ENCODE measurements at regions not wholly inside any gene's neighbourhood (a gene's known extent, or its start where the extent isn't known, plus 50 kb on each side); places are given as distances from the start of the nearest gene placed in this dataset.

- TF ChIP-seq GMEB1 (CRISPR knock-in tag; IDR thresholded peaks at IDR 0.05; ENCODE audit: borderline replicate concordance) (no peak; the same call in 1 of the 2 replicates), IKZF4 (CRISPR knock-in tag; IDR thresholded peaks at IDR 0.05; ENCODE audit: borderline replicate concordance, low read depth, not compliant biosample characterization) (no peak), EHMT2 (IDR thresholded peaks at IDR 0.05; ENCODE audit: borderline replicate concordance, low read depth, low read length) (no peak), SIX4 (CRISPR knock-in tag; IDR thresholded peaks at IDR 0.05) (0 out of 2 replicates have a peak, but pooled peaks have one; percentile 5), MYC (CRISPR knock-in tag; IDR thresholded peaks at IDR 0.05; ENCODE audit: borderline replicate concordance) (peak; percentile 58; the same call in 1 of the 2 replicates), ZMAT3 (CRISPR knock-in tag; conservative IDR thresholded peaks at IDR 0.05) (no peak), ZNF792 (CRISPR knock-in tag; IDR thresholded peaks at IDR 0.05) (no peak), FOSL1 (CRISPR knock-in tag; IDR thresholded peaks at IDR 0.05; ENCODE audit: borderline replicate concordance) (peak; percentile 75; the same call in 1 of the 2 replicates), FOXO1 (CRISPR knock-in tag; IDR thresholded peaks at IDR 0.05) (no peak), MAX (IDR thresholded peaks at IDR 0.05) (peak; percentile 85), ZSCAN25 (CRISPR knock-in tag; IDR thresholded peaks at IDR 0.05) (peak; percentile 53; the same call in 1 of the 2 replicates), JUNB (CRISPR knock-in tag; IDR thresholded peaks at IDR 0.05; ENCODE audit: borderline replicate concordance) (peak; percentile 81; the same call in 1 of the 2 replicates), BORCS8-MEF2B (CRISPR knock-in tag; IDR thresholded peaks at IDR 0.05) (peak; percentile 22; the same call in 1 of the 2 replicates), ZNF737 (CRISPR knock-in tag; IDR thresholded peaks at IDR 0.05; ENCODE audit: borderline replicate concordance) (no peak), RFXANK (CRISPR knock-in tag; IDR thresholded peaks at IDR 0.05) (no peak), HOMEZ (CRISPR knock-in tag; IDR thresholded peaks at IDR 0.05; ENCODE audit: low read depth) (0 out of 2 replicates have a peak, but pooled peaks have one; percentile 15), HOXA3 (CRISPR knock-in tag; IDR thresholded peaks at IDR 0.05) (peak; percentile 59; the same call in 1 of the 2 replicates), ZNF605 (CRISPR knock-in tag; IDR thresholded peaks at IDR 0.05) (peak; percentile 68), ZNF839 (CRISPR knock-in tag; IDR thresholded peaks at IDR 0.05; ENCODE audit: borderline replicate concordance) (no peak), YEATS4 (CRISPR knock-in tag; IDR thresholded peaks at IDR 0.05; ENCODE audit: borderline replicate concordance) (no peak; the same call in 1 of the 2 replicates), REXO4 (CRISPR knock-in tag; IDR thresholded peaks at IDR 0.05; ENCODE audit: borderline replicate concordance) (no peak), THAP11 (CRISPR knock-in tag; IDR thresholded peaks at IDR 0.05) (peak; percentile 60), JDP2 (CRISPR knock-in tag; IDR thresholded peaks at IDR 0.05; ENCODE audit: borderline replicate concordance) (no peak)
Measured at GRCh38 chr9:36765468-36766341, 193.0 kb downstream of the MELK start (continued).
